IMR-90 (cell line): ENCODE measurements at regions not wholly inside any gene's neighbourhood (a gene's known extent, or its start where the extent isn't known, plus 50 kb on each side); places are given as distances from the start of the nearest gene placed in this dataset.

Source experiments
- ATAC-seq: fragments of 200-7000 bp; cut with Tn5 transposase; 2 replicates; pipeline ENCODE4 v1.9.1; 2020; ENCODE audit warnings: low read depth, mild to moderate bottlenecking, moderate library complexity
- BruUV-seq: library from RNA; stranded (reverse); fragments of 400-500 nt; replicated peaks from 2 replicates; lab custom pipeline; 2021; lab: Mats Ljungman, UMichigan
- CTCF ChIA-PET: fragments of 300-600 bp; formaldehyde crosslinking; extraction: SDS; loops from one replicate; lab custom pipeline; 2021; ENCODE audit warnings: antibody characterized with exemption; lab: Yijun Ruan, JAX
- POLR2A ChIA-PET: fragments of 300-600 bp; sonication (Branson Sonifier 250); formaldehyde crosslinking; loops from one replicate; lab custom pipeline; 2022; ENCODE audit warnings: antibody characterized with exemption; ENCODE audit not compliant: unreplicated experiment; lab: Charles Lee
- DNase-seq: peaks from one replicate; pipeline ENCODE4 v3.0.0; 2013
- H2AFZ ChIP-seq: replicated peaks from 2 replicates; pipeline ENCODE3; 2013; ENCODE audit warnings: low read length, mild to moderate bottlenecking; ENCODE audit not compliant: poor library complexity
- H2AK5ac ChIP-seq: 2 replicates; pipeline ENCODE4 v1.6.1; 2013; ENCODE audit warnings: low read depth, low read length, inconsistent platforms
- H2AK9ac ChIP-seq: replicated peaks from 2 replicates; pipeline ENCODE3; 2013; ENCODE audit warnings: mild to moderate bottlenecking, low read depth, low read length, moderate library complexity; ENCODE audit not compliant: poor library complexity
- H2BK120ac ChIP-seq: 2 replicates; pipeline ENCODE4 v1.6.1; 2013; ENCODE audit warnings: low read depth, low read length, inconsistent platforms
- H2BK15ac ChIP-seq: 3 replicates; pipeline ENCODE4 v1.6.1; 2013; ENCODE audit warnings: low read depth, low read length, inconsistent platforms
- H2BK20ac ChIP-seq: 2 replicates; pipeline ENCODE4 v1.6.1; 2013; ENCODE audit warnings: low read depth, mild to moderate bottlenecking, inconsistent platforms, low read length, moderate library complexity
- H2BK5ac ChIP-seq: 2 replicates; pipeline ENCODE4 v1.6.1; 2013; ENCODE audit warnings: mild to moderate bottlenecking, low read depth, low read length, inconsistent platforms; ENCODE audit not compliant: poor library complexity, severe bottlenecking
- H3K14ac ChIP-seq: replicated peaks from 2 replicates; pipeline ENCODE4 v1.6.1; 2013; ENCODE audit warnings: low read depth, low read length, inconsistent platforms
- H3K18ac ChIP-seq: 2 replicates; pipeline ENCODE4 v1.6.1; 2013; ENCODE audit warnings: low read depth, low read length, control low read depth
- H3K23ac ChIP-seq: 2 replicates; pipeline ENCODE4 v1.6.1; 2013; ENCODE audit warnings: low read depth, low read length, inconsistent platforms
- H3K27ac ChIP-seq: 2 replicates; pipeline ENCODE4 v1.5.1; 2013; ENCODE audit warnings: mild to moderate bottlenecking, control low read depth, low read length; ENCODE audit not compliant: insufficient read depth
- H3K27me3 ChIP-seq: 2 replicates; pipeline ENCODE4 v1.6.1; 2013; ENCODE audit warnings: low read length; ENCODE audit not compliant: control insufficient read depth, insufficient read depth
- H3K36me3 ChIP-seq: 2 replicates; pipeline ENCODE4 v1.6.1; 2013; ENCODE audit warnings: low read length, mixed read lengths; ENCODE audit not compliant: control insufficient read depth, insufficient read depth
- H3K4ac ChIP-seq: 2 replicates; pipeline ENCODE4 v1.6.1; 2013; ENCODE audit warnings: low read depth, low read length, inconsistent platforms
- H3K4me1 ChIP-seq: 2 replicates; pipeline ENCODE4 v1.6.1; 2013; ENCODE audit warnings: low read length, mixed read lengths; ENCODE audit not compliant: control insufficient read depth, insufficient read depth
- H3K4me2 ChIP-seq: 2 replicates; pipeline ENCODE4 v1.6.1; 2013; ENCODE audit warnings: low read depth, mild to moderate bottlenecking, control low read depth, low read length, moderate library complexity
- H3K4me3 ChIP-seq: 2 replicates; pipeline ENCODE4 v1.5.1; 2013; ENCODE audit warnings: low read depth, mild to moderate bottlenecking, control low read depth, low read length, moderate library complexity; ENCODE audit not compliant: insufficient read depth
- H3K56ac ChIP-seq: 2 replicates; pipeline ENCODE4 v1.6.1; 2013; ENCODE audit warnings: low read length, inconsistent platforms; ENCODE audit not compliant: insufficient read depth; ENCODE audit errors: extremely low read depth
- H3K79me1 ChIP-seq, 2 experiments: 2 replicates each; pipeline ENCODE4 v1.6.1; 2013; ENCODE audit warnings: low read length in 2 of 2, inconsistent platforms in 1 of 2, low read depth in 1 of 2
- H3K9ac ChIP-seq: 2 replicates; pipeline ENCODE4 v1.6.1; 2013; ENCODE audit warnings: low read depth, low read length, control low read depth
- H3K9me1 ChIP-seq: 2 replicates; pipeline ENCODE4 v1.6.1; 2013; ENCODE audit warnings: low read length, inconsistent platforms; ENCODE audit not compliant: insufficient read depth
- H3K9me3 ChIP-seq: 2 replicates; pipeline ENCODE4 v1.6.1; 2013; ENCODE audit warnings: low read length; ENCODE audit not compliant: control insufficient read depth, insufficient read depth
- H4K20me1 ChIP-seq: 2 replicates; pipeline ENCODE4 v1.6.1; 2013; ENCODE audit warnings: low read length, inconsistent platforms; ENCODE audit not compliant: insufficient read depth
- H4K5ac ChIP-seq: 2 replicates; pipeline ENCODE4 v1.6.1; 2013; ENCODE audit warnings: mild to moderate bottlenecking, low read depth, low read length, control low read depth
- H4K8ac ChIP-seq, 2 experiments: 2 replicates each; pipeline ENCODE4 v1.6.1; 2013; ENCODE audit warnings: low read depth in 2 of 2, low read length in 2 of 2, control low read depth in 1 of 2, inconsistent platforms in 1 of 2
- H4K91ac ChIP-seq: 2 replicates; pipeline ENCODE4 v1.6.1; 2013; ENCODE audit warnings: low read depth, low read length, inconsistent platforms; ENCODE audit not compliant: insufficient read depth
- ELK1 ChIP-seq: fragments of 150-350 bp; IDR thresholded peaks from 2 replicates; pipeline ENCODE4 v1.6.1; 2016; ENCODE audit warnings: low read depth, mild to moderate bottlenecking, low read length, moderate library complexity, borderline replicate concordance
- FOS ChIP-seq: fragments of 150-350 bp; IDR thresholded peaks from 2 replicates; pipeline ENCODE4 v1.6.1; 2016; ENCODE audit warnings: low read depth, low read length
- MAZ ChIP-seq: IDR thresholded peaks from 2 replicates; pipeline ENCODE4 v1.6.1; 2012; ENCODE audit warnings: low read depth, mild to moderate bottlenecking, low read length, improper control_type of control experiment, moderate library complexity, borderline replicate concordance
- NFE2L2 ChIP-seq: fragments of 150-350 bp; IDR thresholded peaks from 2 replicates; pipeline ENCODE4 v1.6.1; 2016; ENCODE audit warnings: low read depth, mild to moderate bottlenecking, low read length
- RCOR1 ChIP-seq: IDR thresholded peaks from 2 replicates; pipeline ENCODE4 v1.6.1; 2012; ENCODE audit warnings: mild to moderate bottlenecking, low read length, improper control_type of control experiment; ENCODE audit not compliant: insufficient replicate concordance
- USF2 ChIP-seq: fragments of 150-350 bp; IDR thresholded peaks from 2 replicates; pipeline ENCODE4 v1.6.1; 2017; ENCODE audit warnings: mild to moderate bottlenecking, antibody characterized with exemption, low read length, low read depth
- WGBS, 2 experiments: methylation state at CpG; one replicate each; pipeline versions ENCODE4 v1.1.5 to v1.1.7; 2013; ENCODE audit warnings: missing lambda C conversion rate in 2 of 2; ENCODE audit not compliant: insufficient read length in 1 of 2; ENCODE audit errors: extremely low coverage in 2 of 2; 5-methylcytosine and 5-hydroxymethylcytosine counted together
- dilution Hi-C: fragments of 300-500 bp; cut with HindIII; formaldehyde crosslinking; loops from one replicate; pipeline ENCODE4 v1.14.3; 2018; ENCODE audit warnings: low sequenced_read_pairs; ENCODE audit not compliant: unreplicated experiment
- in situ Hi-C: fragments of 300-500 bp; cut with MboI; formaldehyde crosslinking; loops from 3 replicates; pipeline ENCODE4 v1.14.3; 2019; ENCODE audit warnings: low sequenced_read_pairs, inconsistent platforms, mixed read lengths
- intact Hi-C: fragments of 100-400 bp; cut with micrococcal nuclease; formaldehyde crosslinking; loops from 2 replicates; pipeline ENCODE4 v1.10.0; 2022

GRCh38 chr9:82487935-82488312, 499.4 kb downstream of the SPATA31D1 start:
- H3K27ac ChIP-seq: no peak overlapping the region
- H3K9me3 ChIP-seq: no peaks in the 10 kb centered on the region
- no peak overlapping the region for H4K5ac ChIP-seq
- no peaks in the 10 kb centered on the region for H3K79me1 ChIP-seq
- no peak overlapping the region for H3K14ac ChIP-seq
- H3K18ac ChIP-seq: no peak overlapping the region
- H3K9ac ChIP-seq: no peak overlapping the region
- no peak overlapping the region for H2BK120ac ChIP-seq
- H2AK5ac ChIP-seq: no peak overlapping the region
- H4K91ac ChIP-seq: no peak overlapping the region
- H3K27me3 ChIP-seq: no peaks in the 10 kb centered on the region
- WGBS, 2 experiments: 60% methylated on average over 1 of the region's 2 CpGs; no CpG with 5 or more reads in 1 of the 2 experiments
- POLR2A ChIA-PET: no interaction called here
- BruUV-seq: no TSS peak
- no peak for DNase-seq
- dilution Hi-C loops: no loop called here
- H3K4me3 ChIP-seq: no peak overlapping the region
- H4K20me1 ChIP-seq: no peaks in the 10 kb centered on the region
- no peaks in the 10 kb centered on the region for H3K36me3 ChIP-seq
- no peaks in the 10 kb centered on the region; the same call in 1 of the 2 replicates for H3K9me1 ChIP-seq
- in situ Hi-C loops: loop anchor here (25.0 kb wide), 1 partner anchor 101 kb away; no protein-coding TSS in a partner anchor
- H3K4me1 ChIP-seq: peaks cover 5% of the 10 kb centered on the region
- no peak overlapping the region for H3K23ac ChIP-seq
- no peak overlapping the region for H2AFZ ChIP-seq
- CTCF ChIA-PET: no interaction called here
- H2BK20ac ChIP-seq: no peak overlapping the region
- intact Hi-C loops: no loop called here
- no peak overlapping the region for H3K4ac ChIP-seq
- no peak overlapping the region for H3K4me2 ChIP-seq
- TF ChIP-seq NFE2L2: no peak
- TF ChIP-seq FOS: no peak
- TF ChIP-seq ELK1: no peak
- no peak for TF ChIP-seq RCOR1
- no peak for TF ChIP-seq MAZ
- TF ChIP-seq USF2: no peak
- ATAC-seq: no peak
- H2BK5ac ChIP-seq: no peak overlapping the region
- no peak overlapping the region for H2AK9ac ChIP-seq
- H3K56ac ChIP-seq: no peak overlapping the region
- no peak overlapping the region for H2BK15ac ChIP-seq
- H4K8ac ChIP-seq: no peak overlapping the region
